HepG2 (cell line): ENCODE measurements at regions not wholly inside any gene's neighbourhood (a gene's known extent, or its start where the extent isn't known, plus 50 kb on each side); places are given as distances from the start of the nearest gene placed in this dataset.

ENCODE experiments used
- ATAC-seq: fragments of 200-7000 bp; cut with Tn5 transposase; 3 replicates; pipeline ENCODE4 v1.9.1; 2020; ENCODE audit warnings: mild to moderate bottlenecking, moderate library complexity
- BruUV-seq: library from RNA; stranded (reverse); fragments of 400-500 nt; replicated peaks from 2 replicates; lab custom pipeline; 2021; lab: Mats Ljungman, UMichigan
- CTCF ChIA-PET: fragments of 300-600 bp; formaldehyde crosslinking; extraction: SDS; loops from one replicate; lab custom pipeline; 2021; ENCODE audit warnings: low total read pairs, inconsistent platforms, low intra/inter-chr PET ratio; lab: Yijun Ruan, JAX
- POLR2A ChIA-PET: fragments of 350-600 bp; sonication (Branson Sonifier 250); formaldehyde crosslinking; loops from one replicate; lab custom pipeline; 2020; ENCODE audit warnings: antibody characterized with exemption, inconsistent platforms; lab: Yijun Ruan, JAX
- DNase-seq: peaks from one replicate; pipeline ENCODE4 v3.0.0-alpha.2; 2015; ENCODE audit warnings: low spot score
- FAIRE-seq: peaks from 3 replicates; lab custom pipeline; 2011; peaks lifted over from hg19 to GRCh38; lab: Jason Lieb, UNC
- H2AFZ ChIP-seq: one replicate; pipeline ENCODE4 v1.6.1; 2011; ENCODE audit warnings: low read length, inconsistent platforms
- H3K27ac ChIP-seq: fragments of 300-600 bp; 3 replicates; pipeline ENCODE4 v1.8.0; 2011; ENCODE audit warnings: mixed run types, mild to moderate bottlenecking, mixed read lengths, low read length, inconsistent platforms; ENCODE audit not compliant: insufficient read depth; ENCODE audit errors: extremely low read length
- H3K27me3 ChIP-seq, 2 experiments: fragments of 200-600 bp in 1 of 2; 2 replicates in 1 of 2; 3 replicates in 1 of 2; pipeline versions ENCODE4 v1.6.0 to v1.8.0; 2011; ENCODE audit warnings: low read length in 2 of 2, mild to moderate bottlenecking in 2 of 2, moderate library complexity in 2 of 2, inconsistent platforms in 1 of 2; ENCODE audit not compliant: insufficient read depth in 2 of 2, control insufficient read depth in 1 of 2
- H3K36me3 ChIP-seq, 2 experiments: fragments of 200-600 bp in 1 of 2; replicated peaks in 1 of 2; 2 replicates in 1 of 2; 3 replicates in 1 of 2; pipeline versions ENCODE4 v1.5.1 to v1.8.0; 2011; ENCODE audit warnings: low read length in 2 of 2, inconsistent platforms in 1 of 2; ENCODE audit not compliant: insufficient read depth in 2 of 2, control insufficient read depth in 1 of 2
- H3K4me1 ChIP-seq: 2 replicates; pipeline ENCODE4 v1.5.1; 2012; ENCODE audit warnings: low read length, inconsistent platforms; ENCODE audit not compliant: insufficient read depth
- H3K4me2 ChIP-seq: 2 replicates; pipeline ENCODE4 v1.6.0; 2011; ENCODE audit warnings: low read depth, low read length, inconsistent platforms
- H3K4me3 ChIP-seq, 3 experiments: fragments of 200-600 bp in 1 of 3; sonication (generic), shearing (Covaris generic) in 1 of 3; replicated peaks in 1 of 3; 2 replicates each; pipeline ENCODE4 v1.5.1; 2011 to 2016; ENCODE audit warnings: low read length in 3 of 3, inconsistent platforms in 2 of 3, low read depth in 2 of 3, mild to moderate bottlenecking in 2 of 3, control low read depth in 1 of 3, mixed read lengths in 1 of 3; ENCODE audit not compliant: insufficient read depth in 1 of 3
- H3K79me2 ChIP-seq: one replicate; pipeline ENCODE4 v1.6.1; 2011; ENCODE audit warnings: low read length, inconsistent platforms; ENCODE audit not compliant: insufficient read depth
- H3K9ac ChIP-seq: 2 replicates; pipeline ENCODE4 v1.6.0; 2011; ENCODE audit warnings: mild to moderate bottlenecking, low read depth, low read length, inconsistent platforms; ENCODE audit not compliant: insufficient read depth
- H3K9me3 ChIP-seq: 2 replicates; pipeline ENCODE4 v1.5.1; 2012; ENCODE audit warnings: mild to moderate bottlenecking, low read length
- H4K20me1 ChIP-seq: 2 replicates; pipeline ENCODE4 v1.6.0; 2011; ENCODE audit warnings: inconsistent platforms, mild to moderate bottlenecking, low read length, moderate library complexity; ENCODE audit not compliant: insufficient read depth
- ATRX ChIP-seq: sonication (generic); formaldehyde crosslinking; IDR thresholded peaks from 2 replicates; pipeline ENCODE4 v1.4.0; 2020; ENCODE audit warnings: missing genetic modification reagents, borderline replicate concordance
- GTF3A ChIP-seq: sonication (generic); formaldehyde crosslinking; conservative IDR thresholded peaks from 2 replicates; pipeline ENCODE4 v1.4.0; 2020; ENCODE audit warnings: mild to moderate bottlenecking, missing genetic modification reagents
- HINFP ChIP-seq: sonication (generic); formaldehyde crosslinking; IDR thresholded peaks from 2 replicates; pipeline ENCODE4 v1.4.0; 2020; ENCODE audit warnings: low read depth, mild to moderate bottlenecking, missing genetic modification reagents
- MAF1 ChIP-seq: sonication (generic); formaldehyde crosslinking; IDR thresholded peaks from 2 replicates; pipeline ENCODE4 v1.5.0; 2020; ENCODE audit warnings: missing genetic modification reagents, borderline replicate concordance
- NBN ChIP-seq: fragments of 450-650 bp; conservative IDR thresholded peaks from 2 replicates; pipeline ENCODE4 v1.6.1; 2017
- NFYC ChIP-seq: IDR thresholded peaks from 2 replicates; pipeline ENCODE4 v1.6.1; 2016; ENCODE audit warnings: missing genetic modification reagents, missing compliant biosample characterization
- SRF ChIP-seq: IDR thresholded peaks from 2 replicates; pipeline ENCODE4 v1.6.1; 2011; ENCODE audit warnings: mild to moderate bottlenecking, low read depth, low read length, moderate library complexity
- TCF7 ChIP-seq: sonication (generic); IDR thresholded peaks from 2 replicates; pipeline ENCODE4 v1.6.1; 2016; ENCODE audit warnings: antibody characterized with exemption, low read depth
- ZBTB40 ChIP-seq, 2 experiments: fragments of 450-650 bp in 1 of 2; sonication (generic) in 1 of 2; formaldehyde crosslinking in 1 of 2; IDR thresholded peaks; 2 replicates each; pipeline versions ENCODE4 v1.6.1 to v1.8.0; 2016 to 2022; ENCODE audit warnings: antibody characterized with exemption in 1 of 2, mild to moderate bottlenecking in 1 of 2, missing genetic modification reagents in 1 of 2
- ZNF180 ChIP-seq: sonication (generic); formaldehyde crosslinking; IDR thresholded peaks from 2 replicates; pipeline ENCODE4 v1.4.0; 2020; ENCODE audit warnings: low read depth, missing genetic modification reagents, borderline replicate concordance
- ZNF354B ChIP-seq: sonication (generic); formaldehyde crosslinking; IDR thresholded peaks from 2 replicates; pipeline ENCODE4 v1.8.0; 2022; ENCODE audit warnings: mild to moderate bottlenecking, missing genetic modification reagents
- ZNF44 ChIP-seq: sonication (generic); formaldehyde crosslinking; IDR thresholded peaks from 2 replicates; pipeline ENCODE4 v1.5.1; 2020; ENCODE audit warnings: mild to moderate bottlenecking, missing genetic modification reagents
- WGBS: methylation state at CpG from one replicate; pipeline ENCODE4 v1.1.6; 2017; ENCODE audit warnings: low lambda C conversion rate; 5-methylcytosine and 5-hydroxymethylcytosine counted together
- in situ Hi-C: cut with HindIII; loops from 2 replicates; pipeline ENCODE4 v1.10.0; 2017; ENCODE audit warnings: low pct_unique_long_range_greater_than_20kb; ENCODE audit not compliant: extremely low pct_ligation_motif_present
- intact Hi-C: fragments of 100-400 bp; cut with micrococcal nuclease; formaldehyde crosslinking; loops from one replicate; pipeline ENCODE4 v1.10.0; 2022; ENCODE audit not compliant: unreplicated experiment
- TF ChIP-seq, protein P1 (sequence below): sonication (generic); formaldehyde crosslinking; IDR thresholded peaks from 2 replicates; pipeline ENCODE4 v1.5.0; 2020; ENCODE audit warnings: missing genetic modification reagents

DNA sequence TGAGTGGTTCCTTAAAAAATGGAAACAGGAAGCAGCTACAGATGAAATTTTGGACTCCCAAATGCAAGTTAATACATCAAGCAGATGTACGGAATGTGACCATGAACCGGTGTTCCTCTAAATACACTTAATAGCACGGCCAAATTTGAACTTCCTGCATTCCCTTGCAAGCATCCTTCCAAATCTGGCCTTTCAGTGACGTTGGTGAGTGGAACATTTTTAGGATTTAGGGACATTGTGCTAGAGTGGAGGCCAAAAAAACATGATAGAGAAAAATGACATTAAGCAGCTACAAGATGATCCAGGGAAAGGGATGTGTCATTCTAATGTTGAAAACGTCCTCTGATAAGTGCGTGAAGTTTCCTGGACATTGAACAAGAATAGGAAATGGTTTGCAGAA, 62.1 kb downstream of the CTAGE1 start (continued):
- TF ChIP-seq ZBTB40 (IDR thresholded peaks at IDR 0.05) (no peak), ZBTB40 (CRISPR knock-in tag; IDR thresholded peaks at IDR 0.05) (no peak)

GRCh38 chr18:22355069-22355468, 62.6 kb downstream of the CTAGE1 start:
- POLR2A ChIA-PET = no interaction called here
- ATAC-seq = no peak
- CTCF ChIA-PET = no interaction called here
- no peak for TF ChIP-seq ZNF44
- TF ChIP-seq GTF3A (CRISPR knock-in tag) = no peak
- no peak for TF ChIP-seq SRF
- no peak for TF ChIP-seq HINFP (CRISPR knock-in tag)
- no peak for TF ChIP-seq NBN
- TF ChIP-seq, protein P1, sequence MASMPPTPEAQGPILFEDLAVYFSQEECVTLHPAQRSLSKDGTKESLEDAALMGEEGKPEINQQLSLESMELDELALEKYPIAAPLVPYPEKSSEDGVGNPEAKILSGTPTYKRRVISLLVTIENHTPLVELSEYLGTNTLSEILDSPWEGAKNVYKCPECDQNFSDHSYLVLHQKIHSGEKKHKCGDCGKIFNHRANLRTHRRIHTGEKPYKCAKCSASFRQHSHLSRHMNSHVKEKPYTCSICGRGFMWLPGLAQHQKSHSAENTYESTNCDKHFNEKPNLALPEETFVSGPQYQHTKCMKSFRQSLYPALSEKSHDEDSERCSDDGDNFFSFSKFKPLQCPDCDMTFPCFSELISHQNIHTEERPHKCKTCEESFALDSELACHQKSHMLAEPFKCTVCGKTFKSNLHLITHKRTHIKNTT (CRISPR knock-in tag) = no peak
- TF ChIP-seq ZNF180 = no peak
- no peak for TF ChIP-seq ATRX (CRISPR knock-in tag)
- TF ChIP-seq ZNF354B (CRISPR knock-in tag) = no peak
- no peak for TF ChIP-seq MAF1 (CRISPR knock-in tag)
- no peak for TF ChIP-seq NFYC (CRISPR knock-in tag)
- no peak for TF ChIP-seq TCF7

More at GRCh38 chr18:22355069-22355468, 62.6 kb downstream of the CTAGE1 start:
- in situ Hi-C loops = no loop called here
- intact Hi-C loops = no loop called here
- H3K27ac ChIP-seq = no peak overlapping the region
- peaks cover 0 to 5% of the 10 kb centered on the region in 2 experiments; a peak in 1 of 5 replicates for H3K27me3 ChIP-seq
- no peak for DNase-seq
- no peak overlapping the region for H2AFZ ChIP-seq
- FAIRE-seq = no peak
- WGBS = 29% methylated on average over 6 of the region's 6 CpGs
- no peak overlapping the region for H3K4me3 ChIP-seq
- no peaks in the 10 kb centered on the region for H3K79me2 ChIP-seq
- H3K36me3 ChIP-seq = no peaks in the 10 kb centered on the region
- no TSS peak for BruUV-seq
- H3K9ac ChIP-seq = no peak overlapping the region
- no peak overlapping the region for H3K4me2 ChIP-seq
- H3K4me1 ChIP-seq = no peaks in the 10 kb centered on the region
- H4K20me1 ChIP-seq = no peaks in the 10 kb centered on the region
- no peaks in the 10 kb centered on the region for H3K9me3 ChIP-seq
